IMR-90 (cell line): ENCODE measurements at regions not wholly inside any gene's neighbourhood (a gene's known extent, or its start where the extent isn't known, plus 50 kb on each side); places are given as distances from the start of the nearest gene placed in this dataset.

Source experiments
- ATAC-seq: fragments of 200-7000 bp; cut with Tn5 transposase; 2 replicates; pipeline ENCODE4 v1.9.1; 2020; ENCODE audit warnings: low read depth, mild to moderate bottlenecking, moderate library complexity
- BruUV-seq: library from RNA; stranded (reverse); fragments of 400-500 nt; replicated peaks from 2 replicates; lab custom pipeline; 2021; lab: Mats Ljungman, UMichigan
- CTCF ChIA-PET: fragments of 300-600 bp; formaldehyde crosslinking; extraction: SDS; loops from one replicate; lab custom pipeline; 2021; ENCODE audit warnings: antibody characterized with exemption; lab: Yijun Ruan, JAX
- POLR2A ChIA-PET: fragments of 300-600 bp; sonication (Branson Sonifier 250); formaldehyde crosslinking; loops from one replicate; lab custom pipeline; 2022; ENCODE audit warnings: antibody characterized with exemption; ENCODE audit not compliant: unreplicated experiment; lab: Charles Lee
- DNase-seq: peaks from one replicate; pipeline ENCODE4 v3.0.0; 2013
- H2AFZ ChIP-seq: replicated peaks from 2 replicates; pipeline ENCODE3; 2013; ENCODE audit warnings: low read length, mild to moderate bottlenecking; ENCODE audit not compliant: poor library complexity
- H2AK5ac ChIP-seq: 2 replicates; pipeline ENCODE4 v1.6.1; 2013; ENCODE audit warnings: low read depth, low read length, inconsistent platforms
- H2AK9ac ChIP-seq: replicated peaks from 2 replicates; pipeline ENCODE3; 2013; ENCODE audit warnings: mild to moderate bottlenecking, low read depth, low read length, moderate library complexity; ENCODE audit not compliant: poor library complexity
- H2BK120ac ChIP-seq: 2 replicates; pipeline ENCODE4 v1.6.1; 2013; ENCODE audit warnings: low read depth, low read length, inconsistent platforms
- H2BK15ac ChIP-seq: 3 replicates; pipeline ENCODE4 v1.6.1; 2013; ENCODE audit warnings: low read depth, low read length, inconsistent platforms
- H2BK20ac ChIP-seq: 2 replicates; pipeline ENCODE4 v1.6.1; 2013; ENCODE audit warnings: low read depth, mild to moderate bottlenecking, inconsistent platforms, low read length, moderate library complexity
- H2BK5ac ChIP-seq: 2 replicates; pipeline ENCODE4 v1.6.1; 2013; ENCODE audit warnings: mild to moderate bottlenecking, low read depth, low read length, inconsistent platforms; ENCODE audit not compliant: poor library complexity, severe bottlenecking
- H3K14ac ChIP-seq: replicated peaks from 2 replicates; pipeline ENCODE4 v1.6.1; 2013; ENCODE audit warnings: low read depth, low read length, inconsistent platforms
- H3K18ac ChIP-seq: 2 replicates; pipeline ENCODE4 v1.6.1; 2013; ENCODE audit warnings: low read depth, low read length, control low read depth
- H3K23ac ChIP-seq: 2 replicates; pipeline ENCODE4 v1.6.1; 2013; ENCODE audit warnings: low read depth, low read length, inconsistent platforms
- H3K27ac ChIP-seq: 2 replicates; pipeline ENCODE4 v1.5.1; 2013; ENCODE audit warnings: mild to moderate bottlenecking, control low read depth, low read length; ENCODE audit not compliant: insufficient read depth
- H3K27me3 ChIP-seq: 2 replicates; pipeline ENCODE4 v1.6.1; 2013; ENCODE audit warnings: low read length; ENCODE audit not compliant: control insufficient read depth, insufficient read depth
- H3K36me3 ChIP-seq: 2 replicates; pipeline ENCODE4 v1.6.1; 2013; ENCODE audit warnings: low read length, mixed read lengths; ENCODE audit not compliant: control insufficient read depth, insufficient read depth
- H3K4ac ChIP-seq: 2 replicates; pipeline ENCODE4 v1.6.1; 2013; ENCODE audit warnings: low read depth, low read length, inconsistent platforms
- H3K4me1 ChIP-seq: 2 replicates; pipeline ENCODE4 v1.6.1; 2013; ENCODE audit warnings: low read length, mixed read lengths; ENCODE audit not compliant: control insufficient read depth, insufficient read depth
- H3K4me2 ChIP-seq: 2 replicates; pipeline ENCODE4 v1.6.1; 2013; ENCODE audit warnings: low read depth, mild to moderate bottlenecking, control low read depth, low read length, moderate library complexity
- H3K4me3 ChIP-seq: 2 replicates; pipeline ENCODE4 v1.5.1; 2013; ENCODE audit warnings: low read depth, mild to moderate bottlenecking, control low read depth, low read length, moderate library complexity; ENCODE audit not compliant: insufficient read depth
- H3K56ac ChIP-seq: 2 replicates; pipeline ENCODE4 v1.6.1; 2013; ENCODE audit warnings: low read length, inconsistent platforms; ENCODE audit not compliant: insufficient read depth; ENCODE audit errors: extremely low read depth
- H3K79me1 ChIP-seq, 2 experiments: 2 replicates each; pipeline ENCODE4 v1.6.1; 2013; ENCODE audit warnings: low read length in 2 of 2, inconsistent platforms in 1 of 2, low read depth in 1 of 2
- H3K9ac ChIP-seq: 2 replicates; pipeline ENCODE4 v1.6.1; 2013; ENCODE audit warnings: low read depth, low read length, control low read depth
- H3K9me1 ChIP-seq: 2 replicates; pipeline ENCODE4 v1.6.1; 2013; ENCODE audit warnings: low read length, inconsistent platforms; ENCODE audit not compliant: insufficient read depth
- H3K9me3 ChIP-seq: 2 replicates; pipeline ENCODE4 v1.6.1; 2013; ENCODE audit warnings: low read length; ENCODE audit not compliant: control insufficient read depth, insufficient read depth
- H4K20me1 ChIP-seq: 2 replicates; pipeline ENCODE4 v1.6.1; 2013; ENCODE audit warnings: low read length, inconsistent platforms; ENCODE audit not compliant: insufficient read depth
- H4K5ac ChIP-seq: 2 replicates; pipeline ENCODE4 v1.6.1; 2013; ENCODE audit warnings: mild to moderate bottlenecking, low read depth, low read length, control low read depth
- H4K8ac ChIP-seq, 2 experiments: 2 replicates each; pipeline ENCODE4 v1.6.1; 2013; ENCODE audit warnings: low read depth in 2 of 2, low read length in 2 of 2, control low read depth in 1 of 2, inconsistent platforms in 1 of 2
- H4K91ac ChIP-seq: 2 replicates; pipeline ENCODE4 v1.6.1; 2013; ENCODE audit warnings: low read depth, low read length, inconsistent platforms; ENCODE audit not compliant: insufficient read depth
- BHLHE40 ChIP-seq: fragments of 150-350 bp; IDR thresholded peaks from 2 replicates; pipeline ENCODE4 v1.6.1; 2016; ENCODE audit warnings: mild to moderate bottlenecking, low read depth, low read length
- CEBPB ChIP-seq: IDR thresholded peaks from 2 replicates; pipeline ENCODE4 v1.6.1; 2012; ENCODE audit warnings: low read depth, low read length, improper control_type of control experiment
- CHD1 ChIP-seq: IDR thresholded peaks from 2 replicates; pipeline ENCODE4 v1.6.1; 2012; ENCODE audit warnings: low read depth, low read length, improper control_type of control experiment
- FOS ChIP-seq: fragments of 150-350 bp; IDR thresholded peaks from 2 replicates; pipeline ENCODE4 v1.6.1; 2016; ENCODE audit warnings: low read depth, low read length
- MAFK ChIP-seq: IDR thresholded peaks from 2 replicates; pipeline ENCODE4 v1.6.1; 2012; ENCODE audit warnings: low read depth, low read length, improper control_type of control experiment
- MAZ ChIP-seq: IDR thresholded peaks from 2 replicates; pipeline ENCODE4 v1.6.1; 2012; ENCODE audit warnings: low read depth, mild to moderate bottlenecking, low read length, improper control_type of control experiment, moderate library complexity, borderline replicate concordance
- MXI1 ChIP-seq: IDR thresholded peaks from 2 replicates; pipeline ENCODE4 v1.6.1; 2012; ENCODE audit warnings: low read depth, mild to moderate bottlenecking, low read length, moderate library complexity, borderline replicate concordance
- NFE2L2 ChIP-seq: fragments of 150-350 bp; IDR thresholded peaks from 2 replicates; pipeline ENCODE4 v1.6.1; 2016; ENCODE audit warnings: low read depth, mild to moderate bottlenecking, low read length
- POLR2A ChIP-seq: IDR thresholded peaks from 2 replicates; pipeline ENCODE4 v1.6.1; 2012; ENCODE audit warnings: mild to moderate bottlenecking, low read depth, low read length
- RAD21 ChIP-seq: IDR thresholded peaks from 2 replicates; pipeline ENCODE4 v1.6.1; 2012; ENCODE audit warnings: low read length, improper control_type of control experiment
- RCOR1 ChIP-seq: IDR thresholded peaks from 2 replicates; pipeline ENCODE4 v1.6.1; 2012; ENCODE audit warnings: mild to moderate bottlenecking, low read length, improper control_type of control experiment; ENCODE audit not compliant: insufficient replicate concordance
- RFX5 ChIP-seq: IDR thresholded peaks from 2 replicates; pipeline ENCODE4 v1.8.0; 2012; ENCODE audit warnings: low read depth, mild to moderate bottlenecking, low read length, moderate library complexity
- SMC3 ChIP-seq: fragments of 150-350 bp; IDR thresholded peaks from 2 replicates; pipeline ENCODE4 v1.6.1; 2016; ENCODE audit warnings: low read depth, mild to moderate bottlenecking, antibody characterized with exemption, low read length, moderate library complexity
- WGBS, 2 experiments: methylation state at CpG; one replicate each; pipeline versions ENCODE4 v1.1.5 to v1.1.7; 2013; ENCODE audit warnings: missing lambda C conversion rate in 2 of 2; ENCODE audit not compliant: insufficient read length in 1 of 2; ENCODE audit errors: extremely low coverage in 2 of 2; 5-methylcytosine and 5-hydroxymethylcytosine counted together
- dilution Hi-C: fragments of 300-500 bp; cut with HindIII; formaldehyde crosslinking; loops from one replicate; pipeline ENCODE4 v1.14.3; 2018; ENCODE audit warnings: low sequenced_read_pairs; ENCODE audit not compliant: unreplicated experiment
- in situ Hi-C: fragments of 300-500 bp; cut with MboI; formaldehyde crosslinking; loops from 3 replicates; pipeline ENCODE4 v1.14.3; 2019; ENCODE audit warnings: low sequenced_read_pairs, inconsistent platforms, mixed read lengths
- intact Hi-C: fragments of 100-400 bp; cut with micrococcal nuclease; formaldehyde crosslinking; loops from 2 replicates; pipeline ENCODE4 v1.10.0; 2022
- TF ChIP-seq, protein P1 (sequence below): fragments of 150-350 bp; IDR thresholded peaks from 2 replicates; pipeline ENCODE4 v1.6.1; 2016; ENCODE audit warnings: low read depth, mild to moderate bottlenecking, low read length, moderate library complexity, borderline replicate concordance
- TF ChIP-seq, protein P2 (sequence below): conservative IDR thresholded peaks from 2 replicates; pipeline ENCODE4 v1.5.1; 2012; ENCODE audit warnings: mild to moderate bottlenecking, low read depth, low read length, improper control_type of control experiment
- TF ChIP-seq, protein P3 (sequence below): fragments of 150-350 bp; IDR thresholded peaks from 2 replicates; pipeline ENCODE4 v1.6.1; 2017; ENCODE audit warnings: mild to moderate bottlenecking, antibody characterized with exemption, low read length, low read depth

DNA sequence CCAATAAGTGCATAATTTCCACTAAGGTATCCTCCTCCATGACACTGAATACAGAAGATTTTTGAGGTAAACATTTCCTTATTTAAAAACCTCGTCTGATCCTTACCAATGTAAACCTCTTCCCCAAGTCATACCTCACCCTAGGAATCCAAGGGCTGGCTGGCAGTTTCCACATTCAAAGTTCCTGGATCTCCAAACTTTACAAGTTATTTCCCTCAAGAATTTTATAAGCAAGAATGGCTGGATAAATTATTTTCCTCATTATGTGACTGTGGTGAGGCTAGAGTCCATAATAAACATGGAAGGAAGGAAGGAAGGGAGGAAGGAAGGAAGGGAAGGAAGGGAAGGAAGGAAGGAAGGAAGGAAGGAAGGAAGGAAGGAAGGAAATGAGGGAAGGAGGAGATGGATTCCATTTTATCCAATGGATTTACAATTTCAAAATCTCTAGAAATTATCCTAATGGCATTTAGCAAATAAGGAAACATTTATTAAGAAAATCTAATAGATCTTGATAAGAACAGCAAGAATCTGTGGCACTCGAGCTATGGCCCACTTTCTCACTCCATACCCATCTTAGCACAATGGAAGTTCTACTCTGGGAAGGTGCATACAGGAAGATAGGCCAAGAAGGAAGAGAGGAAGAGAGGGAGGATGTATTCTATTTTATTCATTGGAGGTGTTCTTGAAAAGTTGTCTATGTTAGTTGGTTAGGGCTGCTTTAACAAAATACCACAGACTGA, 477.8 kb upstream of the TMPO start:
- Histone ChIP-seq H2BK120ac (no peak overlapping the region), H4K8ac (no peak overlapping the region), H2BK5ac (no peak overlapping the region), H2AK5ac (no peak overlapping the region), H3K4me2 (no peak overlapping the region), H3K9me1 (no peaks in the 10 kb centered on the region), H2BK15ac (no peak overlapping the region), H3K4me3 (no peak overlapping the region), H4K5ac (no peak overlapping the region), H3K14ac (no peak overlapping the region), H2AFZ (no peak overlapping the region), H3K27me3 (no peaks in the 10 kb centered on the region), H3K4ac (no peak overlapping the region), H3K56ac (no peak overlapping the region), H3K4me1 (no peaks in the 10 kb centered on the region), H4K20me1 (no peaks in the 10 kb centered on the region), H3K36me3 (no peaks in the 10 kb centered on the region), H3K27ac (no peak overlapping the region), H2BK20ac (no peak overlapping the region), H3K9me3 (peaks cover 3% of the 10 kb centered on the region; the same call in 1 of the 2 replicates), H3K23ac (no peak overlapping the region), H3K9ac (no peak overlapping the region), H3K18ac (no peak overlapping the region), H3K79me1 (no peaks in the 10 kb centered on the region), H2AK9ac (no peak overlapping the region), H4K91ac (no peak overlapping the region)
- no peak for TF ChIP-seq MAFK
- TF ChIP-seq CHD1: no peak
- TF ChIP-seq MAZ: no peak
- no peak for TF ChIP-seq MXI1
- TF ChIP-seq RCOR1: no peak
- TF ChIP-seq, protein P1, sequence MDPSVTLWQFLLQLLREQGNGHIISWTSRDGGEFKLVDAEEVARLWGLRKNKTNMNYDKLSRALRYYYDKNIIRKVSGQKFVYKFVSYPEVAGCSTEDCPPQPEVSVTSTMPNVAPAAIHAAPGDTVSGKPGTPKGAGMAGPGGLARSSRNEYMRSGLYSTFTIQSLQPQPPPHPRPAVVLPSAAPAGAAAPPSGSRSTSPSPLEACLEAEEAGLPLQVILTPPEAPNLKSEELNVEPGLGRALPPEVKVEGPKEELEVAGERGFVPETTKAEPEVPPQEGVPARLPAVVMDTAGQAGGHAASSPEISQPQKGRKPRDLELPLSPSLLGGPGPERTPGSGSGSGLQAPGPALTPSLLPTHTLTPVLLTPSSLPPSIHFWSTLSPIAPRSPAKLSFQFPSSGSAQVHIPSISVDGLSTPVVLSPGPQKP: no peak
- TF ChIP-seq NFE2L2: no peak
- no peak for TF ChIP-seq POLR2A
- no peak for TF ChIP-seq SMC3
- TF ChIP-seq, protein P2, sequence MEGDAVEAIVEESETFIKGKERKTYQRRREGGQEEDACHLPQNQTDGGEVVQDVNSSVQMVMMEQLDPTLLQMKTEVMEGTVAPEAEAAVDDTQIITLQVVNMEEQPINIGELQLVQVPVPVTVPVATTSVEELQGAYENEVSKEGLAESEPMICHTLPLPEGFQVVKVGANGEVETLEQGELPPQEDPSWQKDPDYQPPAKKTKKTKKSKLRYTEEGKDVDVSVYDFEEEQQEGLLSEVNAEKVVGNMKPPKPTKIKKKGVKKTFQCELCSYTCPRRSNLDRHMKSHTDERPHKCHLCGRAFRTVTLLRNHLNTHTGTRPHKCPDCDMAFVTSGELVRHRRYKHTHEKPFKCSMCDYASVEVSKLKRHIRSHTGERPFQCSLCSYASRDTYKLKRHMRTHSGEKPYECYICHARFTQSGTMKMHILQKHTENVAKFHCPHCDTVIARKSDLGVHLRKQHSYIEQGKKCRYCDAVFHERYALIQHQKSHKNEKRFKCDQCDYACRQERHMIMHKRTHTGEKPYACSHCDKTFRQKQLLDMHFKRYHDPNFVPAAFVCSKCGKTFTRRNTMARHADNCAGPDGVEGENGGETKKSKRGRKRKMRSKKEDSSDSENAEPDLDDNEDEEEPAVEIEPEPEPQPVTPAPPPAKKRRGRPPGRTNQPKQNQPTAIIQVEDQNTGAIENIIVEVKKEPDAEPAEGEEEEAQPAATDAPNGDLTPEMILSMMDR: no peak
- TF ChIP-seq, protein P3, sequence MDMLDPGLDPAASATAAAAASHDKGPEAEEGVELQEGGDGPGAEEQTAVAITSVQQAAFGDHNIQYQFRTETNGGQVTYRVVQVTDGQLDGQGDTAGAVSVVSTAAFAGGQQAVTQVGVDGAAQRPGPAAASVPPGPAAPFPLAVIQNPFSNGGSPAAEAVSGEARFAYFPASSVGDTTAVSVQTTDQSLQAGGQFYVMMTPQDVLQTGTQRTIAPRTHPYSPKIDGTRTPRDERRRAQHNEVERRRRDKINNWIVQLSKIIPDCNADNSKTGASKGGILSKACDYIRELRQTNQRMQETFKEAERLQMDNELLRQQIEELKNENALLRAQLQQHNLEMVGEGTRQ: no peak
- TF ChIP-seq BHLHE40: no peak
- no peak for TF ChIP-seq CEBPB
- no peak for TF ChIP-seq RFX5
- no peak for TF ChIP-seq RAD21
- no peak for TF ChIP-seq FOS
- intact Hi-C loops: no loop called here
- in situ Hi-C loops: no loop called here
- dilution Hi-C loops: no loop called here
- no peak for ATAC-seq
- no peak for DNase-seq
- no TSS peak for BruUV-seq
- WGBS, 2 experiments: no CpG with 5 or more reads among the region's 2 CpGs
- POLR2A ChIA-PET: no interaction called here
- CTCF ChIA-PET: no interaction called here
